ENCODE measurements at regions not wholly inside any gene's neighbourhood (a gene's known extent, or its start where the extent isn't known, plus 50 kb on each side); places are given as distances from the start of the nearest gene placed in this dataset.
"Not testable (repeated sequence)": the region's sequence is repeated elsewhere in the genome, so short reads cannot be mapped to it uniquely, and the experiment has no call there.

DNA sequence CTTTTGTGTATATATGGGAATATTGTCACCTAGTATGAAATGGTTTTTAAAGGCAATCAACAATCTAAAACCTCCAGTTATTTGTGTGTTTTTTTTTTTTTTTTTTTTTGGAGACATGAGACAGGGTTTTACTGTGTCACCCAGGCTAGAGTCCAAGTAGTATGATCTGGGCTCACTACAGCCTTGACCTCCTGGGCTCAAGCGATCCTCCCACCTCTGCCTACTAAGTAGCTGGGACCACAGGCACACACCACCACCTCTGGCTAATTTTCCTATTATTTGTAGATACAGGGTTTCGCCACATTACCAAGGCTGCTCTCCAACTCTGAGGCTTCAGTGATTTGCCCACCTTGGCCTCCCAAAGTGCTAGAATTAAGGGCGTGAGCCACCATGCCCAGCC is 349.9 kb downstream of the UTRN start (continued):
- TF ChIP-seq, protein P1, sequence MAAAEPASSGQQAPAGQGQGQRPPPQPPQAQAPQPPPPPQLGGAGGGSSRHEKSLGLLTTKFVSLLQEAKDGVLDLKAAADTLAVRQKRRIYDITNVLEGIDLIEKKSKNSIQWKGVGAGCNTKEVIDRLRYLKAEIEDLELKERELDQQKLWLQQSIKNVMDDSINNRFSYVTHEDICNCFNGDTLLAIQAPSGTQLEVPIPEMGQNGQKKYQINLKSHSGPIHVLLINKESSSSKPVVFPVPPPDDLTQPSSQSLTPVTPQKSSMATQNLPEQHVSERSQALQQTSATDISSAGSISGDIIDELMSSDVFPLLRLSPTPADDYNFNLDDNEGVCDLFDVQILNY (CRISPR knock-in tag; IDR thresholded peaks at IDR 0.05) = no peak
- TF ChIP-seq, protein P2, sequence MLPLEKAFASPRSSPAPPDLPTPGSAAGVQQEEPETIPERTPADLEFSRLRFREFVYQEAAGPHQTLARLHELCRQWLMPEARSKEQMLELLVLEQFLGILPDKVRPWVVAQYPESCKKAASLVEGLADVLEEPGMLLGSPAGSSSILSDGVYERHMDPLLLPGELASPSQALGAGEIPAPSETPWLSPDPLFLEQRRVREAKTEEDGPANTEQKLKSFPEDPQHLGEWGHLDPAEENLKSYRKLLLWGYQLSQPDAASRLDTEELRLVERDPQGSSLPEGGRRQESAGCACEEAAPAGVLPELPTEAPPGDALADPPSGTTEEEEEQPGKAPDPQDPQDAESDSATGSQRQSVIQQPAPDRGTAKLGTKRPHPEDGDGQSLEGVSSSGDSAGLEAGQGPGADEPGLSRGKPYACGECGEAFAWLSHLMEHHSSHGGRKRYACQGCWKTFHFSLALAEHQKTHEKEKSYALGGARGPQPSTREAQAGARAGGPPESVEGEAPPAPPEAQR (CRISPR knock-in tag; IDR thresholded peaks at IDR 0.05) = no peak
- TF ChIP-seq ZBTB21 (CRISPR knock-in tag; IDR thresholded peaks at IDR 0.05; ENCODE audit: borderline replicate concordance) (no peak), ZNF121 (CRISPR knock-in tag; IDR thresholded peaks at IDR 0.05) (no peak), GABPB1 (CRISPR knock-in tag; IDR thresholded peaks at IDR 0.05) (no peak), HMGA2 (CRISPR knock-in tag; IDR thresholded peaks at IDR 0.05) (no peak)
- TF ChIP-seq, protein P3, sequence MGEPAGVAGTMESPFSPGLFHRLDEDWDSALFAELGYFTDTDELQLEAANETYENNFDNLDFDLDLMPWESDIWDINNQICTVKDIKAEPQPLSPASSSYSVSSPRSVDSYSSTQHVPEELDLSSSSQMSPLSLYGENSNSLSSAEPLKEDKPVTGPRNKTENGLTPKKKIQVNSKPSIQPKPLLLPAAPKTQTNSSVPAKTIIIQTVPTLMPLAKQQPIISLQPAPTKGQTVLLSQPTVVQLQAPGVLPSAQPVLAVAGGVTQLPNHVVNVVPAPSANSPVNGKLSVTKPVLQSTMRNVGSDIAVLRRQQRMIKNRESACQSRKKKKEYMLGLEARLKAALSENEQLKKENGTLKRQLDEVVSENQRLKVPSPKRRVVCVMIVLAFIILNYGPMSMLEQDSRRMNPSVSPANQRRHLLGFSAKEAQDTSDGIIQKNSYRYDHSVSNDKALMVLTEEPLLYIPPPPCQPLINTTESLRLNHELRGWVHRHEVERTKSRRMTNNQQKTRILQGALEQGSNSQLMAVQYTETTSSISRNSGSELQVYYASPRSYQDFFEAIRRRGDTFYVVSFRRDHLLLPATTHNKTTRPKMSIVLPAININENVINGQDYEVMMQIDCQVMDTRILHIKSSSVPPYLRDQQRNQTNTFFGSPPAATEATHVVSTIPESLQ (CRISPR knock-in tag; IDR thresholded peaks at IDR 0.05) = no peak

DNA sequence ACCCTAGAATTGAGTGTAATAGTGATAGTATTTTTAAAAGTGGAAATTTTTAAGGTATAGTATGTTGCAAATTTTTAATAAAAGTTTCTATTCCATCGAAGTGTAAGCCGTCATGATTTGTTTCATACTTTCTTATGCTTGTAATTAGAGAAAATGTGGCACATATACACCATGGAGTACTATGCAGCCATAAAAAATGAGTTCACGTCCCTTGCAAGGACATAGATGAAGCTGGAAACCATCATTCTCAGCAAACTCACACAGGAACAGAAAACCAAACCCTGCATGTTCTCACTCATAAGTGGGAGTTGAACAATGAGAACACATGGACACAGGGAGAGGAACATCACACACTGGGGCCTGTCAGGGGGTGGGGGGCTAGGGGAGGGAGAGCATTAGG is 350.9 kb downstream of the UTRN start:
- ATAC-seq; H3K27ac Mint-ChIP-seq; H3K9me3 Mint-ChIP-seq; DNase-seq (ENCODE audit: low spot score); H3K4me3 Mint-ChIP-seq; CTCF ChIA-PET; H3K27me3 Mint-ChIP-seq (ENCODE audit: low read depth); POLR2A ChIA-PET; H3K36me3 Mint-ChIP-seq: not testable (repeated sequence)
- H3K4me1 Mint-ChIP-seq = peaks cover 19% of the 10 kb centered on the region

DNA sequence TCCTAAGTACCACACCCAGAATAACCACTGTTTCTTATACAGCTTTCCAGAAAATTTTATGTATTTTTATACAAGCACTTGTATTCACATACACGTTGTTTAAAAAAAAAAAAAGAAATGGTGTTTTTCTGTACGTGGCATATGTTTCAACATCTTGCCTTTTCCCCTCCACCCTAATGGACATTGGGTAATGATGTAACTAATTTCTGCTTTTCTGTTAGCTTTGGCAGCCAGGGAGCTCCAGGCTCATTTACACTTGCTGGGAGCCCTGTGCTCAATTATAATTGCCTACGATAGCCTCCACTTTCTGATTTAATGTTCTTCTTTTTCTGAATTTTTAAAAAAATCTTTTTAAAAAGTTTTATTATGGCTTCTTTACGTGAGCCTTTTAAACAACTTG is 352.4 kb downstream of the UTRN start:
- H3K27me3 Mint-ChIP-seq (ENCODE audit: low read depth) = no peaks in the 10 kb centered on the region
- no peaks in the 10 kb centered on the region for H3K9me3 Mint-ChIP-seq
- H3K27ac Mint-ChIP-seq = no peak overlapping the region
- no peak for ATAC-seq
- ChIA-PET CTCF (no interaction called here), POLR2A (interaction anchor here (1.1 kb wide), 1 partner anchor 22 kb away, joined by 4 read pairs; no protein-coding TSS in a partner anchor)
- no peak for DNase-seq (ENCODE audit: low spot score)
- no peaks in the 10 kb centered on the region for H3K36me3 Mint-ChIP-seq
- no peak overlapping the region for H3K4me3 Mint-ChIP-seq
- H3K4me1 Mint-ChIP-seq = peaks cover 29% of the 10 kb centered on the region
- TF ChIP-seq GTF2I (CRISPR knock-in tag; conservative IDR thresholded peaks at IDR 0.05) (no peak), NR1H2 (CRISPR knock-in tag; IDR thresholded peaks at IDR 0.05) (no peak), ZNF671 (CRISPR knock-in tag; IDR thresholded peaks at IDR 0.05) (no peak), ZNF232 (CRISPR knock-in tag; IDR thresholded peaks at IDR 0.05) (no peak), SP1 (CRISPR knock-in tag; conservative IDR thresholded peaks at IDR 0.05) (no peak), CREB1 (CRISPR knock-in tag; IDR thresholded peaks at IDR 0.05) (no peak)
- TF ChIP-seq, protein P4, sequence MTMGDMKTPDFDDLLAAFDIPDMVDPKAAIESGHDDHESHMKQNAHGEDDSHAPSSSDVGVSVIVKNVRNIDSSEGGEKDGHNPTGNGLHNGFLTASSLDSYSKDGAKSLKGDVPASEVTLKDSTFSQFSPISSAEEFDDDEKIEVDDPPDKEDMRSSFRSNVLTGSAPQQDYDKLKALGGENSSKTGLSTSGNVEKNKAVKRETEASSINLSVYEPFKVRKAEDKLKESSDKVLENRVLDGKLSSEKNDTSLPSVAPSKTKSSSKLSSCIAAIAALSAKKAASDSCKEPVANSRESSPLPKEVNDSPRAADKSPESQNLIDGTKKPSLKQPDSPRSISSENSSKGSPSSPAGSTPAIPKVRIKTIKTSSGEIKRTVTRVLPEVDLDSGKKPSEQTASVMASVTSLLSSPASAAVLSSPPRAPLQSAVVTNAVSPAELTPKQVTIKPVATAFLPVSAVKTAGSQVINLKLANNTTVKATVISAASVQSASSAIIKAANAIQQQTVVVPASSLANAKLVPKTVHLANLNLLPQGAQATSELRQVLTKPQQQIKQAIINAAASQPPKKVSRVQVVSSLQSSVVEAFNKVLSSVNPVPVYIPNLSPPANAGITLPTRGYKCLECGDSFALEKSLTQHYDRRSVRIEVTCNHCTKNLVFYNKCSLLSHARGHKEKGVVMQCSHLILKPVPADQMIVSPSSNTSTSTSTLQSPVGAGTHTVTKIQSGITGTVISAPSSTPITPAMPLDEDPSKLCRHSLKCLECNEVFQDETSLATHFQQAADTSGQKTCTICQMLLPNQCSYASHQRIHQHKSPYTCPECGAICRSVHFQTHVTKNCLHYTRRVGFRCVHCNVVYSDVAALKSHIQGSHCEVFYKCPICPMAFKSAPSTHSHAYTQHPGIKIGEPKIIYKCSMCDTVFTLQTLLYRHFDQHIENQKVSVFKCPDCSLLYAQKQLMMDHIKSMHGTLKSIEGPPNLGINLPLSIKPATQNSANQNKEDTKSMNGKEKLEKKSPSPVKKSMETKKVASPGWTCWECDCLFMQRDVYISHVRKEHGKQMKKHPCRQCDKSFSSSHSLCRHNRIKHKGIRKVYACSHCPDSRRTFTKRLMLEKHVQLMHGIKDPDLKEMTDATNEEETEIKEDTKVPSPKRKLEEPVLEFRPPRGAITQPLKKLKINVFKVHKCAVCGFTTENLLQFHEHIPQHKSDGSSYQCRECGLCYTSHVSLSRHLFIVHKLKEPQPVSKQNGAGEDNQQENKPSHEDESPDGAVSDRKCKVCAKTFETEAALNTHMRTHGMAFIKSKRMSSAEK (CRISPR knock-in tag; IDR thresholded peaks at IDR 0.05; ENCODE audit: borderline replicate concordance) = no peak
- TF ChIP-seq, protein P5, sequence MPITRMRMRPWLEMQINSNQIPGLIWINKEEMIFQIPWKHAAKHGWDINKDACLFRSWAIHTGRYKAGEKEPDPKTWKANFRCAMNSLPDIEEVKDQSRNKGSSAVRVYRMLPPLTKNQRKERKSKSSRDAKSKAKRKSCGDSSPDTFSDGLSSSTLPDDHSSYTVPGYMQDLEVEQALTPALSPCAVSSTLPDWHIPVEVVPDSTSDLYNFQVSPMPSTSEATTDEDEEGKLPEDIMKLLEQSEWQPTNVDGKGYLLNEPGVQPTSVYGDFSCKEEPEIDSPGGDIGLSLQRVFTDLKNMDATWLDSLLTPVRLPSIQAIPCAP (CRISPR knock-in tag; IDR thresholded peaks at IDR 0.05) = no peak
- TF ChIP-seq, protein P6, sequence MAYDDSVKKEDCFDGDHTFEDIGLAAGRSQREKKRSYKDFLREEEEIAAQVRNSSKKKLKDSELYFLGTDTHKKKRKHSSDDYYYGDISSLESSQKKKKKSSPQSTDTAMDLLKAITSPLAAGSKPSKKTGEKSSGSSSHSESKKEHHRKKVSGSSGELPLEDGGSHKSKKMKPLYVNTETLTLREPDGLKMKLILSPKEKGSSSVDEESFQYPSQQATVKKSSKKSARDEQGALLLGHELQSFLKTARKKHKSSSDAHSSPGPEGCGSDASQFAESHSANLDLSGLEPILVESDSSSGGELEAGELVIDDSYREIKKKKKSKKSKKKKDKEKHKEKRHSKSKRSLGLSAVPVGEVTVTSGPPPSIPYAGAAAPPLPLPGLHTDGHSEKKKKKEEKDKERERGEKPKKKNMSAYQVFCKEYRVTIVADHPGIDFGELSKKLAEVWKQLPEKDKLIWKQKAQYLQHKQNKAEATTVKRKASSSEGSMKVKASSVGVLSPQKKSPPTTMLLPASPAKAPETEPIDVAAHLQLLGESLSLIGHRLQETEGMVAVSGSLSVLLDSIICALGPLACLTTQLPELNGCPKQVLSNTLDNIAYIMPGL (CRISPR knock-in tag; IDR thresholded peaks at IDR 0.05) = no peak
- TF ChIP-seq, protein P7, sequence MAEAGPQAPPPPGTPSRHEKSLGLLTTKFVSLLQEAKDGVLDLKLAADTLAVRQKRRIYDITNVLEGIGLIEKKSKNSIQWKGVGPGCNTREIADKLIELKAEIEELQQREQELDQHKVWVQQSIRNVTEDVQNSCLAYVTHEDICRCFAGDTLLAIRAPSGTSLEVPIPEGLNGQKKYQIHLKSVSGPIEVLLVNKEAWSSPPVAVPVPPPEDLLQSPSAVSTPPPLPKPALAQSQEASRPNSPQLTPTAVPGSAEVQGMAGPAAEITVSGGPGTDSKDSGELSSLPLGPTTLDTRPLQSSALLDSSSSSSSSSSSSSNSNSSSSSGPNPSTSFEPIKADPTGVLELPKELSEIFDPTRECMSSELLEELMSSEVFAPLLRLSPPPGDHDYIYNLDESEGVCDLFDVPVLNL (CRISPR knock-in tag; IDR thresholded peaks at IDR 0.05; ENCODE audit: borderline replicate concordance, low read depth) = no peak
- TF ChIP-seq, protein P8, sequence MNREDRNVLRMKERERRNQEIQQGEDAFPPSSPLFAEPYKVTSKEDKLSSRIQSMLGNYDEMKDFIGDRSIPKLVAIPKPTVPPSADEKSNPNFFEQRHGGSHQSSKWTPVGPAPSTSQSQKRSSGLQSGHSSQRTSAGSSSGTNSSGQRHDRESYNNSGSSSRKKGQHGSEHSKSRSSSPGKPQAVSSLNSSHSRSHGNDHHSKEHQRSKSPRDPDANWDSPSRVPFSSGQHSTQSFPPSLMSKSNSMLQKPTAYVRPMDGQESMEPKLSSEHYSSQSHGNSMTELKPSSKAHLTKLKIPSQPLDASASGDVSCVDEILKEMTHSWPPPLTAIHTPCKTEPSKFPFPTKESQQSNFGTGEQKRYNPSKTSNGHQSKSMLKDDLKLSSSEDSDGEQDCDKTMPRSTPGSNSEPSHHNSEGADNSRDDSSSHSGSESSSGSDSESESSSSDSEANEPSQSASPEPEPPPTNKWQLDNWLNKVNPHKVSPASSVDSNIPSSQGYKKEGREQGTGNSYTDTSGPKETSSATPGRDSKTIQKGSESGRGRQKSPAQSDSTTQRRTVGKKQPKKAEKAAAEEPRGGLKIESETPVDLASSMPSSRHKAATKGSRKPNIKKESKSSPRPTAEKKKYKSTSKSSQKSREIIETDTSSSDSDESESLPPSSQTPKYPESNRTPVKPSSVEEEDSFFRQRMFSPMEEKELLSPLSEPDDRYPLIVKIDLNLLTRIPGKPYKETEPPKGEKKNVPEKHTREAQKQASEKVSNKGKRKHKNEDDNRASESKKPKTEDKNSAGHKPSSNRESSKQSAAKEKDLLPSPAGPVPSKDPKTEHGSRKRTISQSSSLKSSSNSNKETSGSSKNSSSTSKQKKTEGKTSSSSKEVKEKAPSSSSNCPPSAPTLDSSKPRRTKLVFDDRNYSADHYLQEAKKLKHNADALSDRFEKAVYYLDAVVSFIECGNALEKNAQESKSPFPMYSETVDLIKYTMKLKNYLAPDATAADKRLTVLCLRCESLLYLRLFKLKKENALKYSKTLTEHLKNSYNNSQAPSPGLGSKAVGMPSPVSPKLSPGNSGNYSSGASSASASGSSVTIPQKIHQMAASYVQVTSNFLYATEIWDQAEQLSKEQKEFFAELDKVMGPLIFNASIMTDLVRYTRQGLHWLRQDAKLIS (CRISPR knock-in tag; IDR thresholded peaks at IDR 0.05; ENCODE audit: borderline replicate concordance) = no peak

Data from WTC11 (cell line).